Skeletal muscle cell (primary cell): ENCODE measurements at regions not wholly inside any gene's neighbourhood (a gene's known extent, or its start where the extent isn't known, plus 50 kb on each side); places are given as distances from the start of the nearest gene placed in this dataset.
"Not testable (repeated sequence)": the region's sequence is repeated elsewhere in the genome, so short reads cannot be mapped to it uniquely, and the experiment has no call there.

Source experiments
- DNase-seq: peaks from one replicate; pipeline ENCODE4 v3.0.0-alpha.2; 2010; ENCODE audit warnings: low read depth
- H3K4me3 ChIP-seq: 2 replicates; pipeline ENCODE4 v1.5.1; 2011; ENCODE audit warnings: low read depth, mild to moderate bottlenecking, control low read depth, low read length, moderate library complexity

GRCh38 chr1:181169281-181169865, 80.9 kb downstream of the IER5 start:
- no peak overlapping the region for H3K4me3 ChIP-seq
- no peak for DNase-seq

GRCh38 chr1:181170194-181170593, 81.7 kb downstream of the IER5 start:
- H3K4me3 ChIP-seq: no peak overlapping the region
- no peak for DNase-seq

DNA sequence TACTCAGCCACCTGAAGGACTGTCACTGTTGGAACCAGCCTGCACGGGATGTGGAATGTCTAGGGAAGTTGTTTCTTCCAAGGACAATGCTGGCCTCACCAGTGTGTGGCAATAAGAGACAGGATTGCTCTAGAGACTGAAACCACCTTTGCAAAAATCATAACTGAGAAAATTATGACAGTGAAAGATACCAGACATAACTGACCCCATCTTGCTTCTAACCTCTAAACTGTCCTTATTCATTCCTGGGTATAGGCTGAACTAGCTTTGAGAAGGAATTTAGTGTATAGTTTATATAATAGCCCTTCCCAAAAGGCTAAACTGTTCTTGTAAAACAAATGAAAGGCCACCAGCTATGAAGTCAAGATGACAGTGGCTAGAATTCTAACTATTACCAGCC, 83.6 kb downstream of the IER5 start:
- no peak overlapping the region for H3K4me3 ChIP-seq
- DNase-seq: no peak

DNA sequence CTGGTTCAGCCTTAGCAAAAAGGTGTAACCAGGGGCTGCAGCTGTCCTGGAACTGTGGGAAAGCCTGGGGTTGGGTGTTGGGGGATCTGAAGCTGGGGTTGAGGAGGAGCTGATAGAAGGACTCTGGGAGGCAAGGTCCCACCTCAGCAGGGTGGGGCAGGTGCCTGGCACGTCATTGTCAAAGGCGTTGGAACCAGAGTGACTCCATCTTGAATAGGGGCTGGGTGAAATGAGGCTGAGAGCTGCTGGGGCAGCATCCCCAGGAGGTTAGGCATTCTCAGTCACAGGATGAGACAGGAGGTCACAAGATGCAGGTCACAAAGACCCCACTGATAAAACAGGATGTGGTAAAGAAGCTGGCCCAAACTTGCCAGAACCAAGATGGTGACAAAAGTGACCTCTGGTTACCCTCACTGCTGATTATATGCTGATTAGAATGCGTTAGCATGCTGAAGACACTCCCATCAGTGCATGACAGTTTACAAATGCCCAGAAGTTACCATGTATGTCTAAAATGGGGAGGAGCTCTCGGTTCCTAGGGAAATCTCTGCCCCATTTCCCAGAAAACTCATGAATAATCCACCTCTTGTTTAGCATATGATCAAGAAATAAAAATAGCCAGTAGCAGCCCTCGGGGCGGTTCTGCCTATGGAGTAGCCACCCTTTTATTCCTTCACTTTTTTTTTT, 85.4 kb downstream of the IER5 start:
- no peak for DNase-seq
- H3K4me3 ChIP-seq: no peak overlapping the region

GRCh38 chr1:181174861-181175260, 86.4 kb downstream of the IER5 start:
- no peak overlapping the region for H3K4me3 ChIP-seq
- no peak for DNase-seq

GRCh38 chr1:181175356-181175910, 86.9 kb downstream of the IER5 start:
- no peak overlapping the region for H3K4me3 ChIP-seq
- DNase-seq: no peak

GRCh38 chr1:181175955-181176354, 87.5 kb downstream of the IER5 start:
- DNase-seq: no peak
- no peak overlapping the region for H3K4me3 ChIP-seq

DNA sequence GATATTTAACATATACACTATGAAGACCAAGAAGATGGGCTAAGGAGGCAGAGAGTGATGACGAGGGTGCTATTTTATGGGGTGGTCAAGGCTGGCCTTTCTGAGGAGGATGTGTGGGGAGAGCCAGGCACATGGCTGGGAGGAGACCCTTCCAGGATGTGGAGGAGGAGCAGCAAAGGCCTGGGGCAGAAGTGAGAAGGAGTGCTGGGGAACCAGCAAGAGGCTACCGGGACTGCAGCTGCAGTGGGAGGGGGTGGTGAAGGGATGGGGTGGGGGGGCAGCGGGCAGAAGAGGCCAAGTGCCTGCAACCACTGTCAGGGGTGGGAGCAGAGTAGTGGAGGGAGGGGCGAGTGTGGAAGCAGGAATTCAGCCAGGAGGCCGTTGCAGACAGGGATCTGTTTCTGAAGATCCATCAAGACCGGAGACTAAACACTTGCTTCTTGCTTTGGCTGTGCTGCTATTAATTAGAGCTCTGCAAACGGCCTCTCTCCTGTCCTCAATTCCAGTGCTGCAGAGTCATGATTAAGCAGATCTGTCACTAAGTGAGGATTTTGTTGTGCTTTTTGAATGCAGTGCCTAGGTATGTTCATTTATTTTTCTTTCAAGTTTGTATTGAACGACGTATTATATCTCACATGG, 89.9 kb downstream of the IER5 start:
- no peak for DNase-seq
- no peak overlapping the region for H3K4me3 ChIP-seq

- no peak for DNase-seq
- H3K4me3 ChIP-seq: no peak overlapping the region
These were observed 90.9 kb downstream of the IER5 start for GRCh38 chr1:181179279-181179986.

DNA sequence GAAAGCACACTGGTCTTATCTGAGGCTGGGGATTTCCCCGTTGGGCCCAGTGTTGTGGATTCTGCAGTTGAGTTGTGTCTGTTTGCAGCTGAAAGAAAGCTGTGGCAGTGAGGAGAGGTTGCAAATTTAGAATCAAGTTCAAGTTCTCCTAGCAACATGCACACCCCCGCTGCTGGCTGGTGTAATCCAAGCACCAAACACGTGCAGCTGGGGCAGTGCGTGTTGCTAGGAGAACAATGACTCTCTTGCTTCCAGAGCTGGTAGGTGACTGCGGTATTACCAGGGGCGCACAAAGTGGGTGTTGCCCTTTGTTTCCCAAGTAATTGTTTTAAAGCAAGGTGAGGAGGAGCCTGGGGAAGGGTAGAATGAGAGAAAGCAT, 91.5 kb downstream of the IER5 start:
- no peak overlapping the region for H3K4me3 ChIP-seq
- peak; percentile 55 for DNase-seq

DNA sequence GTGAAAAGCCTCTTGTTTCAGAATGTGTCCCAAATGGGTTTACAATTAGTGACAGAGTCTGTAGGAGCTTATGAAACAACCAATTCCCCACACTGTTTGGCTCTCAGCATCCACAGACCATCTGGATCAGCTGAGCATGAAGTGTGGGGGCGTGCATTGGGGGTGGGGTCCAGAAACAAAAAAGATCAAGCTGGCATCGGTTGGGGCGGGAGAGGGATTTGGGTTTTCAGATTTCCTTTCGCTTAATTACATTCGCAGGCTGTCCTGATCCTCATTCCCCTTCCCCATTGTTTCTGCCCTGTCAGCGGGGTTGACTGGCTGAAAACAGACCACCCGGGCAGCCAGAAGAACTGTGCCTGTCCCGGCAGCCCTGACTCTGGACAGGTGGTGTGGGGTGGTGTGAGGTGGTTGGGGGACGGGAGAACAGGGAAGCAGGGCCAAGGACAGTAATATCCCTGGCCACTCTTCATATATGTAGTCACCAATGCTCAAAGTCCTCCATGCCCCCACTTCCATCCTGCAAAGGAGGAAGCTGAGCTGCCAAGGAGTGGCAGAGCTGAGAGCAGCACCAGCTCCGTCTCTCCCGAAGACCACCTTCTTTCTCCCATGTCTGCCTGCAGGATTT, 92.0 kb downstream of the IER5 start:
- no peak for DNase-seq
- no peak overlapping the region for H3K4me3 ChIP-seq

DNA sequence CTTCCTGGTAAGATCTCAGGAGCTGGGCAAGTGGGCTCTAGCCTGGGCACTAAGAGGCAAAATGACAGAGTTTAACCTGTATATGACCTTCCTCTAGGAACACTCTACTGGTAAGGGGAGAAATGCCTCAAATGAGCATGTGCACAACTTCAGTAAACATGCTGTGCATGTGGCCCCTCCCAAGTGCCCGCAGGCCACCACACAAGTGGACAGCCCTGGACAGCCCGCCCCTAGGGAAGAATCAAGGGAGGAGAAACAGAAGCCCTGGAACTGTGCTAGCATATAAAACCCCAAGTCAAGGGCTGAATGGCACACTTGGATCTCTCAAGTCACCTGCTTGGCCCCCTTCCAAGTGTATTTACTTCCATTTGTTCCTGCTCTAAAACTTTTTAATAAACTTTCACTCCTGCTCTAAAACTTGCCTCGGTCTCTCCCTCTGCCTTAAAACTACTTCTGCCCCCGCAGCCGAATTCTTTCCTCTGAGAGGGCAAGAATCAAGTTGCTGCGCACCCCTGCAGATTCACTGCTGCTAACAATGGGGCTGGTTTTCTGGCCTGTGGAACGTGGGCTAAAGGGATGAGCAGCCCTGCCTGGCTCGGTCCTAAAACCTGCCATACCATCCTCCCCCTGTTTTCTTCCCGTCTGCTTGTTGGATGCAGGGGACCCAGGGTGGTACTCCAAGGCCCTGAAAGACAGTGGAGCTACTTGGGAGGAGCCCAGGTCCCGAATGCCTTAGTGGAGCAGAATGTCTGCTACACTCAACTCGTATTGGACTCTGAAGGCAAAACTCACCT, 93.5 kb downstream of the IER5 start:
- no peak overlapping the region for H3K4me3 ChIP-seq
- no peak for DNase-seq

GRCh38 chr1:181184621-181185020, 96.1 kb downstream of the IER5 start:
- DNase-seq: no peak
- no peak overlapping the region for H3K4me3 ChIP-seq

DNA sequence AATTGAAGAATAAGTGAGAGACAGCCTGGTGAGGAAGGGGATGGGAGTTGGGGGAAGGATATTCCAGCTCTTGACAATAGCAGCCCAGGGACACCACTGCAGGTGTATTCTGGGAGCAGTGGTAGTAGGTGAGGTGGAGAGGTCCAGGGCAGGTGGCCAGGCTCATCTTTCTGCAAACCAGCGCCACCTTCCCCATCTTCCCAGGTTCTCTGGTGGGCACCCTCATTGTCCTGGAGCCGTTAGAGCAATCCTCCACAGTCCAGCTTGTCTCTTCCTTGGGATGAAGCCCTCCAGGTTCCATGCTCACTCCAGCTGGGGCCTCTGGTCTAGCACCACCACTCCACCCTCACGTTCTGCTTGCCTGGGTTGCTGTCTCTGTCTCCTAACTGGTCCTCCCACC, 97.0 kb downstream of the IER5 start:
- H3K4me3 ChIP-seq: no peak overlapping the region

GRCh38 chr1:181186133-181186532, 97.6 kb downstream of the IER5 start:
- H3K4me3 ChIP-seq, DNase-seq: not testable (repeated sequence)

More for the DNA sequence above, 97.0 kb downstream of the IER5 start:
- DNase-seq: no peak

DNA sequence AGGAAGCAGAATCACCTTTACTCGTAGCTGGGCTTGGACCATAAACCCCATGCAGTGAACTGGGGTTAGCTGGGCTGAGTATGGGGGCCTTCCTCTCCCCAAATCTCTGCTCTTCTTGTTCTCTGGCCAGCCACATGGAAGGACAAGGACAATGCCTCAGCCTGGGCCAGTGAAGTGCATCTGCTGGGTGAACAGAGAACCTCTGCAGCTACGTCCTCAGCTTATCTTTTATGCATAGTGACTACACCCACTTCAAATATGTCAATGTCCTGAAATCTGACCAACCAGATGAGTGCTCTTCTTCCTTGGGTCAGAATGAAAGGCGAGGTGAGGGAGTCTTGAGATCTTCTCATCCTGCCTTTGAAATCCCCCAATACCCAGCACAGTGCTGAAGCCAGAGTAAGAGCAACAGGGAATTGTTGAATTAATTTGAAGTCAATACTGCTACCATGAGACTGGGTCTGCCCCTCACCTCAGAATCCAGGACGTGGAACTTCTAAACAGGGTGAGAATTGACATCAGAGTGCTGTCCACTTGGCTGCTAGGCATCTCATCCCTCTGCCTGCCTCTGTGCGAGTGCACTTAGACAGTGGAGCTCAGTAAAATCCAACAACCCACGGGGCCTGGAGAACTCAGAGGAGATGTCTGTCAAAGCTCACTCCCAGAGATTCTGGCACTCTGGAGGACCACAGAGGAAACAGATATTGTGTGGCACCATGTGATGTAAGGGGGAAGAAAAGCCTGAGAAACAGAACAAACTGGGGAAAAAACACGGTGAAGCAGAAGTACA, 99.0 kb downstream of the IER5 start:
- H3K4me3 ChIP-seq: no peak overlapping the region
- no peak for DNase-seq

GRCh38 chr1:181189245-181189644, 100.7 kb downstream of the IER5 start:
- H3K4me3 ChIP-seq: no peak overlapping the region
- no peak for DNase-seq

- H3K4me3 ChIP-seq: peak overlapping the region; percentile 37
- no peak for DNase-seq
These were observed 101.3 kb downstream of the IER5 start for GRCh38 chr1:181189691-181190363.
